ENCODE measurements at regions not wholly inside any gene's neighbourhood (a gene's known extent, or its start where the extent isn't known, plus 50 kb on each side); places are given as distances from the start of the nearest gene placed in this dataset.

DNA sequence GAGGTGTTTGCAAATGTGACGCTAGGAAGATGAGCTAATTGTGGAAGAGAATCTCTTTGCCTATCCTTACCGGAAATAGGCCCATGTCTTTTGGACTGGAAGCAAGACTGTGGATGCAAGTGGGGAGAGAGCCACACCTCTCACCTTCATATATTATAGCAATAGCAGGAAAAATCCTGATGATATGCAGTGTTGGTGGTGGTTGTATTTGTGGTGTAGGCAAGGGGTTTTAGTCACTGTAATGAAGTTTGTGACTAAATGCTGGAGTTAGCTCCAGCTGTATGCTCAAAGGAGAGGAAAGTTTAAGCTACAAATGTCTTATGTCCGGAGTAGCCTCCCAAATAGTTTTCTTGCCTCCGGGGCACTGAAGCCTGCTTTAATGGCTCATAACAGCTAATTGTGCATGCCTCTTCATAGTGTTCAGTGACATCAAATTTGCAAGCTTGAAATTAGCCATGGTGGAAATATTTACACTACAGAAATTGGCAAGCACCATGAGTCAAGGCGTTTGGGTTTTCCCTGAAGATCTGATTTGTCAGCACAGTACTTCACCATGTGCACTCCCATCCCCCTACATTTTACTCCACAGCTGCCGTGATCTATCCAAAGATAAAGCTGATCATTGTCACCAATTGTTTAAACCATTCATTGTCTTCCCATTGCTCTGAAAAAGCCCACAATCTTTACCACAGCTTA, 102.6 kb upstream of the ZNF644 start:
- Mint-ChIP-seq H3K36me3 (no peaks in the 10 kb centered on the region; the same call in 1 of the 2 replicates), H3K27me3 (ENCODE audit: low read depth) (no peaks in the 10 kb centered on the region)
- POLR2A ChIA-PET: no interaction called here

More for the DNA sequence above, 102.6 kb upstream of the ZNF644 start:
- no peak for DNase-seq (ENCODE audit: low spot score)
- CTCF ChIA-PET: interaction anchor here (1.1 to 4.1 kb wide), 5 partner anchors 18 to 401 kb away, joined by 3 to 37 read pairs (median 6); no protein-coding TSS in a partner anchor
- TF ChIP-seq GRHL2 (CRISPR knock-in tag; IDR thresholded peaks at IDR 0.05; ENCODE audit: insufficient replicate concordance, severe bottlenecking) (no peak), ESRRA (CRISPR knock-in tag; IDR thresholded peaks at IDR 0.05; ENCODE audit: borderline replicate concordance) (no peak), EMX1 (CRISPR knock-in tag; IDR thresholded peaks at IDR 0.05) (no peak), RELA (CRISPR knock-in tag; IDR thresholded peaks at IDR 0.05; ENCODE audit: borderline replicate concordance) (no peak), ZNF317 (CRISPR knock-in tag; IDR thresholded peaks at IDR 0.05; ENCODE audit: borderline replicate concordance, low read depth) (no peak), CREM (CRISPR knock-in tag; IDR thresholded peaks at IDR 0.05) (no peak), ZNF263 (CRISPR knock-in tag; IDR thresholded peaks at IDR 0.05; ENCODE audit: low read depth) (no peak), TEAD1 (CRISPR knock-in tag; IDR thresholded peaks at IDR 0.05) (no peak), MXD4 (CRISPR knock-in tag; IDR thresholded peaks at IDR 0.05; ENCODE audit: borderline replicate concordance) (no peak), OVOL2 (CRISPR knock-in tag; IDR thresholded peaks at IDR 0.05; ENCODE audit: borderline replicate concordance) (no peak)
- TF ChIP-seq, protein P1, sequence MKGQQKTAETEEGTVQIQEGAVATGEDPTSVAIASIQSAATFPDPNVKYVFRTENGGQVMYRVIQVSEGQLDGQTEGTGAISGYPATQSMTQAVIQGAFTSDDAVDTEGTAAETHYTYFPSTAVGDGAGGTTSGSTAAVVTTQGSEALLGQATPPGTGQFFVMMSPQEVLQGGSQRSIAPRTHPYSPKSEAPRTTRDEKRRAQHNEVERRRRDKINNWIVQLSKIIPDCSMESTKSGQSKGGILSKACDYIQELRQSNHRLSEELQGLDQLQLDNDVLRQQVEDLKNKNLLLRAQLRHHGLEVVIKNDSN (CRISPR knock-in tag; IDR thresholded peaks at IDR 0.05): no peak
- TF ChIP-seq, protein P2, sequence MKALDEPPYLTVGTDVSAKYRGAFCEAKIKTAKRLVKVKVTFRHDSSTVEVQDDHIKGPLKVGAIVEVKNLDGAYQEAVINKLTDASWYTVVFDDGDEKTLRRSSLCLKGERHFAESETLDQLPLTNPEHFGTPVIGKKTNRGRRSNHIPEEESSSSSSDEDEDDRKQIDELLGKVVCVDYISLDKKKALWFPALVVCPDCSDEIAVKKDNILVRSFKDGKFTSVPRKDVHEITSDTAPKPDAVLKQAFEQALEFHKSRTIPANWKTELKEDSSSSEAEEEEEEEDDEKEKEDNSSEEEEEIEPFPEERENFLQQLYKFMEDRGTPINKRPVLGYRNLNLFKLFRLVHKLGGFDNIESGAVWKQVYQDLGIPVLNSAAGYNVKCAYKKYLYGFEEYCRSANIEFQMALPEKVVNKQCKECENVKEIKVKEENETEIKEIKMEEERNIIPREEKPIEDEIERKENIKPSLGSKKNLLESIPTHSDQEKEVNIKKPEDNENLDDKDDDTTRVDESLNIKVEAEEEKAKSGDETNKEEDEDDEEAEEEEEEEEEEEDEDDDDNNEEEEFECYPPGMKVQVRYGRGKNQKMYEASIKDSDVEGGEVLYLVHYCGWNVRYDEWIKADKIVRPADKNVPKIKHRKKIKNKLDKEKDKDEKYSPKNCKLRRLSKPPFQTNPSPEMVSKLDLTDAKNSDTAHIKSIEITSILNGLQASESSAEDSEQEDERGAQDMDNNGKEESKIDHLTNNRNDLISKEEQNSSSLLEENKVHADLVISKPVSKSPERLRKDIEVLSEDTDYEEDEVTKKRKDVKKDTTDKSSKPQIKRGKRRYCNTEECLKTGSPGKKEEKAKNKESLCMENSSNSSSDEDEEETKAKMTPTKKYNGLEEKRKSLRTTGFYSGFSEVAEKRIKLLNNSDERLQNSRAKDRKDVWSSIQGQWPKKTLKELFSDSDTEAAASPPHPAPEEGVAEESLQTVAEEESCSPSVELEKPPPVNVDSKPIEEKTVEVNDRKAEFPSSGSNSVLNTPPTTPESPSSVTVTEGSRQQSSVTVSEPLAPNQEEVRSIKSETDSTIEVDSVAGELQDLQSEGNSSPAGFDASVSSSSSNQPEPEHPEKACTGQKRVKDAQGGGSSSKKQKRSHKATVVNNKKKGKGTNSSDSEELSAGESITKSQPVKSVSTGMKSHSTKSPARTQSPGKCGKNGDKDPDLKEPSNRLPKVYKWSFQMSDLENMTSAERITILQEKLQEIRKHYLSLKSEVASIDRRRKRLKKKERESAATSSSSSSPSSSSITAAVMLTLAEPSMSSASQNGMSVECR (CRISPR knock-in tag; IDR thresholded peaks at IDR 0.05; ENCODE audit: borderline replicate concordance): no peak
- TF ChIP-seq, protein P3, sequence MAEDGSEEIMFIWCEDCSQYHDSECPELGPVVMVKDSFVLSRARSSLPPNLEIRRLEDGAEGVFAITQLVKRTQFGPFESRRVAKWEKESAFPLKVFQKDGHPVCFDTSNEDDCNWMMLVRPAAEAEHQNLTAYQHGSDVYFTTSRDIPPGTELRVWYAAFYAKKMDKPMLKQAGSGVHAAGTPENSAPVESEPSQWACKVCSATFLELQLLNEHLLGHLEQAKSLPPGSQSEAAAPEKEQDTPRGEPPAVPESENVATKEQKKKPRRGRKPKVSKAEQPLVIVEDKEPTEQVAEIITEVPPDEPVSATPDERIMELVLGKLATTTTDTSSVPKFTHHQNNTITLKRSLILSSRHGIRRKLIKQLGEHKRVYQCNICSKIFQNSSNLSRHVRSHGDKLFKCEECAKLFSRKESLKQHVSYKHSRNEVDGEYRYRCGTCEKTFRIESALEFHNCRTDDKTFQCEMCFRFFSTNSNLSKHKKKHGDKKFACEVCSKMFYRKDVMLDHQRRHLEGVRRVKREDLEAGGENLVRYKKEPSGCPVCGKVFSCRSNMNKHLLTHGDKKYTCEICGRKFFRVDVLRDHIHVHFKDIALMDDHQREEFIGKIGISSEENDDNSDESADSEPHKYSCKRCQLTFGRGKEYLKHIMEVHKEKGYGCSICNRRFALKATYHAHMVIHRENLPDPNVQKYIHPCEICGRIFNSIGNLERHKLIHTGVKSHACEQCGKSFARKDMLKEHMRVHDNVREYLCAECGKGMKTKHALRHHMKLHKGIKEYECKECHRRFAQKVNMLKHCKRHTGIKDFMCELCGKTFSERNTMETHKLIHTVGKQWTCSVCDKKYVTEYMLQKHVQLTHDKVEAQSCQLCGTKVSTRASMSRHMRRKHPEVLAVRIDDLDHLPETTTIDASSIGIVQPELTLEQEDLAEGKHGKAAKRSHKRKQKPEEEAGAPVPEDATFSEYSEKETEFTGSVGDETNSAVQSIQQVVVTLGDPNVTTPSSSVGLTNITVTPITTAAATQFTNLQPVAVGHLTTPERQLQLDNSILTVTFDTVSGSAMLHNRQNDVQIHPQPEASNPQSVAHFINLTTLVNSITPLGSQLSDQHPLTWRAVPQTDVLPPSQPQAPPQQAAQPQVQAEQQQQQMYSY (CRISPR knock-in tag; IDR thresholded peaks at IDR 0.05): no peak
- TF ChIP-seq, protein P4, sequence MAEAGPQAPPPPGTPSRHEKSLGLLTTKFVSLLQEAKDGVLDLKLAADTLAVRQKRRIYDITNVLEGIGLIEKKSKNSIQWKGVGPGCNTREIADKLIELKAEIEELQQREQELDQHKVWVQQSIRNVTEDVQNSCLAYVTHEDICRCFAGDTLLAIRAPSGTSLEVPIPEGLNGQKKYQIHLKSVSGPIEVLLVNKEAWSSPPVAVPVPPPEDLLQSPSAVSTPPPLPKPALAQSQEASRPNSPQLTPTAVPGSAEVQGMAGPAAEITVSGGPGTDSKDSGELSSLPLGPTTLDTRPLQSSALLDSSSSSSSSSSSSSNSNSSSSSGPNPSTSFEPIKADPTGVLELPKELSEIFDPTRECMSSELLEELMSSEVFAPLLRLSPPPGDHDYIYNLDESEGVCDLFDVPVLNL (CRISPR knock-in tag; IDR thresholded peaks at IDR 0.05; ENCODE audit: borderline replicate concordance, low read depth): no peak
- TF ChIP-seq, protein P5, sequence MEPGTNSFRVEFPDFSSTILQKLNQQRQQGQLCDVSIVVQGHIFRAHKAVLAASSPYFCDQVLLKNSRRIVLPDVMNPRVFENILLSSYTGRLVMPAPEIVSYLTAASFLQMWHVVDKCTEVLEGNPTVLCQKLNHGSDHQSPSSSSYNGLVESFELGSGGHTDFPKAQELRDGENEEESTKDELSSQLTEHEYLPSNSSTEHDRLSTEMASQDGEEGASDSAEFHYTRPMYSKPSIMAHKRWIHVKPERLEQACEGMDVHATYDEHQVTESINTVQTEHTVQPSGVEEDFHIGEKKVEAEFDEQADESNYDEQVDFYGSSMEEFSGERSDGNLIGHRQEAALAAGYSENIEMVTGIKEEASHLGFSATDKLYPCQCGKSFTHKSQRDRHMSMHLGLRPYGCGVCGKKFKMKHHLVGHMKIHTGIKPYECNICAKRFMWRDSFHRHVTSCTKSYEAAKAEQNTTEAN (CRISPR knock-in tag; IDR thresholded peaks at IDR 0.05): no peak
- TF ChIP-seq, protein P6, sequence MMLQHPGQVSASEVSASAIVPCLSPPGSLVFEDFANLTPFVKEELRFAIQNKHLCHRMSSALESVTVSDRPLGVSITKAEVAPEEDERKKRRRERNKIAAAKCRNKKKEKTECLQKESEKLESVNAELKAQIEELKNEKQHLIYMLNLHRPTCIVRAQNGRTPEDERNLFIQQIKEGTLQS (CRISPR knock-in tag; conservative IDR thresholded peaks at IDR 0.05): no peak
- Mint-ChIP-seq H3K4me3 (no peak overlapping the region), H3K9me3 (no peaks in the 10 kb centered on the region), H3K4me1 (peaks cover 76% of the 10 kb centered on the region), H3K27ac (peak overlapping the region; percentile 98)
- no peak for ATAC-seq
